SK-N-SH (cell line): ENCODE measurements at regions not wholly inside any gene's neighbourhood (a gene's known extent, or its start where the extent isn't known, plus 50 kb on each side); places are given as distances from the start of the nearest gene placed in this dataset.

Source experiments
- CTCF ChIA-PET: fragments of 300-600, 350-600 bp; formaldehyde crosslinking; extraction: SDS; loops from one replicate; lab custom pipeline; 2021; lab: Yijun Ruan, JAX
- POLR2A ChIA-PET: fragments of 350-600 bp; sonication (Branson Sonifier 250); formaldehyde crosslinking; extraction: SDS; loops from one replicate; lab custom pipeline; 2020; ENCODE audit warnings: antibody characterized with exemption, inconsistent platforms; lab: Yijun Ruan, JAX
- DNase-seq: peaks from one replicate; pipeline ENCODE4 v3.0.0; 2012
- H2AFZ ChIP-seq: fragments of 200-600 bp; sonication (generic); 2 replicates; pipeline ENCODE4 v1.8.1; 2016; ENCODE audit warnings: antibody characterized with exemption, mild to moderate bottlenecking, low read depth
- H3F3A ChIP-seq: fragments of 200-600 bp; sonication (generic); replicated peaks from 2 replicates; pipeline ENCODE3; 2016; ENCODE audit warnings: antibody characterized with exemption, mild to moderate bottlenecking; ENCODE audit not compliant: insufficient read depth
- H3K27ac ChIP-seq, 2 experiments: fragments of 200-500 bp in 1 of 2; fragments of 200-600 bp in 1 of 2; sonication (Bioruptor generic) in 1 of 2; sonication (generic), shearing (Covaris generic) in 1 of 2; 2 replicates each; pipeline versions ENCODE4 v1.5.1 to v1.6.1; 2014 to 2016; ENCODE audit warnings: low read depth in 2 of 2, inconsistent platforms in 1 of 2, low read length in 1 of 2, mild to moderate bottlenecking in 1 of 2, mixed read lengths in 1 of 2
- H3K27me3 ChIP-seq: fragments of 200-600 bp; sonication (generic), shearing (Covaris generic); 2 replicates; pipeline ENCODE4 v1.6.1; 2016; ENCODE audit warnings: mixed run types; ENCODE audit not compliant: insufficient read depth
- H3K36me3 ChIP-seq, 2 experiments: fragments of 200-500 bp in 1 of 2; fragments of 200-600 bp in 1 of 2; sonication (Bioruptor generic) in 1 of 2; sonication (generic) in 1 of 2; replicated peaks in 1 of 2; 2 replicates each; pipeline versions ENCODE3 to v1.5.1; 2014 to 2016; ENCODE audit warnings: low read length in 1 of 2, mild to moderate bottlenecking in 1 of 2; ENCODE audit not compliant: insufficient read depth in 2 of 2, control insufficient read depth in 1 of 2
- H3K4me1 ChIP-seq, 2 experiments: fragments of 200-500 bp in 1 of 2; fragments of 200-600 bp in 1 of 2; sonication (Bioruptor generic) in 1 of 2; sonication (generic), shearing (Covaris generic) in 1 of 2; 2 replicates each; pipeline versions ENCODE4 v1.5.1 to v1.6.1; 2014 to 2016; ENCODE audit warnings: low read depth in 1 of 2, low read length in 1 of 2, mixed run types in 1 of 2; ENCODE audit not compliant: insufficient read depth in 2 of 2, control insufficient read depth in 1 of 2
- H3K4me2 ChIP-seq: fragments of 200-600 bp; sonication (generic), shearing (Covaris generic); 2 replicates; pipeline ENCODE4 v1.6.1; 2017; ENCODE audit warnings: mixed run types
- H3K4me3 ChIP-seq, 2 experiments: fragments of 200-500 bp in 1 of 2; fragments of 200-600 bp in 1 of 2; sonication (Bioruptor generic) in 1 of 2; sonication (generic), shearing (Covaris generic) in 1 of 2; 2 replicates each; pipeline versions ENCODE4 v1.5.1 to v1.8.1; 2014 to 2016; ENCODE audit warnings: low read depth in 2 of 2, inconsistent platforms in 1 of 2, low read length in 1 of 2, mild to moderate bottlenecking in 1 of 2, mixed read lengths in 1 of 2, moderate library complexity in 1 of 2
- H3K79me2 ChIP-seq: fragments of 200-600 bp; sonication (generic); 2 replicates; pipeline ENCODE4 v1.8.1; 2017; ENCODE audit warnings: mild to moderate bottlenecking; ENCODE audit not compliant: insufficient read depth
- H3K9ac ChIP-seq: fragments of 200-600 bp; sonication (generic); 2 replicates; pipeline ENCODE4 v1.6.1; 2017; ENCODE audit warnings: mixed run types
- H3K9me2 ChIP-seq: fragments of 200-600 bp; sonication (generic); 2 replicates; pipeline ENCODE4 v1.6.1; 2017; ENCODE audit warnings: mixed run types
- H3K9me3 ChIP-seq: fragments of 200-600 bp; sonication (generic); 2 replicates; pipeline ENCODE4 v1.6.1; 2017; ENCODE audit warnings: mixed run types, mild to moderate bottlenecking, moderate library complexity
- H4K20me1 ChIP-seq: fragments of 200-600 bp; sonication (generic); 2 replicates; pipeline ENCODE4 v1.6.1; 2017; ENCODE audit warnings: mild to moderate bottlenecking, mixed run types; ENCODE audit not compliant: insufficient read depth
- CTCF ChIP-seq: fragments of 200-600 bp; sonication (generic); IDR thresholded peaks from 2 replicates; pipeline ENCODE4 v1.6.1; 2017; ENCODE audit warnings: antibody characterized with exemption, mild to moderate bottlenecking, moderate library complexity
- EP300 ChIP-seq, 2 experiments: IDR thresholded peaks; 2 replicates each; pipeline versions ENCODE4 v1.4.0 to v1.6.1; 2012; ENCODE audit warnings: borderline replicate concordance in 1 of 2, low read depth in 1 of 2, low read length in 1 of 2
- FOSL2 ChIP-seq: IDR thresholded peaks from 2 replicates; pipeline ENCODE4 v1.4.0; 2012; ENCODE audit warnings: low read depth, mild to moderate bottlenecking, moderate library complexity, borderline replicate concordance
- FOXJ3 ChIP-seq: sonication (generic); formaldehyde crosslinking; IDR thresholded peaks from 2 replicates; pipeline ENCODE4 v1.5.1; 2020; ENCODE audit warnings: mild to moderate bottlenecking, missing genetic modification reagents
- FOXM1 ChIP-seq: IDR thresholded peaks from 2 replicates; pipeline ENCODE4 v1.4.0; 2012; ENCODE audit warnings: low read depth, mild to moderate bottlenecking
- GABPA ChIP-seq: IDR thresholded peaks from 2 replicates; pipeline ENCODE4 v1.4.0; 2012; ENCODE audit warnings: low read depth, mild to moderate bottlenecking
- GATA2 ChIP-seq: sonication (generic); formaldehyde crosslinking; IDR thresholded peaks from 2 replicates; pipeline ENCODE4 v1.5.0; 2020; ENCODE audit warnings: mild to moderate bottlenecking, missing genetic modification reagents
- IRF3 ChIP-seq: fragments of 150-350 bp; IDR thresholded peaks from 2 replicates; pipeline ENCODE4 v1.6.1; 2016; ENCODE audit warnings: mild to moderate bottlenecking, low read depth, low read length
- MXI1 ChIP-seq: IDR thresholded peaks from 2 replicates; pipeline ENCODE4 v1.6.1; 2012; ENCODE audit warnings: mild to moderate bottlenecking, low read depth, low read length, improper control_type of control experiment
- NFIC ChIP-seq: IDR thresholded peaks from 2 replicates; pipeline ENCODE4 v1.4.0; 2012; ENCODE audit warnings: borderline replicate concordance
- NRF1 ChIP-seq: IDR thresholded peaks from 2 replicates; pipeline ENCODE4 v1.6.1; 2012; ENCODE audit warnings: low read depth, mild to moderate bottlenecking, low read length
- PBX3 ChIP-seq: IDR thresholded peaks from 2 replicates; pipeline ENCODE4; 2012
- POLR2AphosphoS5 ChIP-seq: IDR thresholded peaks from 2 replicates; pipeline ENCODE4 v1.6.1; 2012; ENCODE audit warnings: low read depth, low read length
- RAD21 ChIP-seq: IDR thresholded peaks from 2 replicates; pipeline ENCODE4 v1.6.1; 2012; ENCODE audit warnings: mild to moderate bottlenecking, low read length
- REST ChIP-seq: IDR thresholded peaks from 2 replicates; pipeline ENCODE4 v1.6.1; 2012; ENCODE audit warnings: mild to moderate bottlenecking, low read depth, low read length, moderate library complexity
- RFX5 ChIP-seq: IDR thresholded peaks from 2 replicates; pipeline ENCODE4 v1.6.1; 2012; ENCODE audit warnings: mild to moderate bottlenecking, improper control_type of control experiment, low read length
- RXRA ChIP-seq: IDR thresholded peaks from 2 replicates; pipeline ENCODE4 v1.4.0; 2012; ENCODE audit warnings: low read depth, mild to moderate bottlenecking, borderline replicate concordance
- YY1 ChIP-seq: IDR thresholded peaks from 2 replicates; pipeline ENCODE4 v1.4.0; 2012; ENCODE audit warnings: low read depth, mild to moderate bottlenecking
- WGBS: methylation state at CpG from one replicate; pipeline ENCODE4 v1.1.6; 2017; ENCODE audit warnings: low lambda C conversion rate; 5-methylcytosine and 5-hydroxymethylcytosine counted together

GRCh38 chr4:84028340-84028739, 470.8 kb downstream of the NKX6-1 start:
- Histone ChIP-seq H3K4me3 (no peak overlapping the region), H3K27me3 (no peaks in the 10 kb centered on the region), H3K27ac (no peak overlapping the region), H3K4me2 (no peak overlapping the region), H3K9ac (no peak overlapping the region), H3K4me1 (no peaks in the 10 kb centered on the region), H3F3A (no peaks in the 10 kb centered on the region), H2AFZ (no peak overlapping the region), H3K9me2 (no peaks in the 10 kb centered on the region), H3K36me3 (no peaks in the 10 kb centered on the region), H4K20me1 (no peaks in the 10 kb centered on the region), H3K9me3 (no peaks in the 10 kb centered on the region), H3K79me2 (no peaks in the 10 kb centered on the region)
- ChIA-PET POLR2A (no interaction called here), CTCF (interaction anchor here (1.0 kb wide), 1 partner anchor 383 kb away, joined by 3 read pairs; no protein-coding TSS in a partner anchor)
- WGBS: no CpG with 5 or more reads among the region's 2 CpGs
- no peak for DNase-seq
- no peak for TF ChIP-seq EP300 (IDR thresholded peaks at IDR 0.05; ENCODE audit: borderline replicate concordance in 1 of 2, low read depth in 1 of 2, low read length in 1 of 2)
- no peak for TF ChIP-seq RAD21
- no peak for TF ChIP-seq NRF1
- TF ChIP-seq MXI1: no peak
- TF ChIP-seq YY1: no peak
- no peak for TF ChIP-seq GATA2 (CRISPR knock-in tag)
- no peak for TF ChIP-seq NFIC
- no peak for TF ChIP-seq RFX5
- TF ChIP-seq GABPA: no peak
- no peak for TF ChIP-seq CTCF
- TF ChIP-seq FOXM1: no peak
- no peak for TF ChIP-seq PBX3
- no peak for TF ChIP-seq POLR2AphosphoS5
- TF ChIP-seq FOXJ3 (CRISPR knock-in tag): no peak
- TF ChIP-seq IRF3: no peak
- no peak for TF ChIP-seq RXRA
- no peak for TF ChIP-seq REST
- no peak for TF ChIP-seq FOSL2
